ENCODE measurements at regions not wholly inside any gene's neighbourhood (a gene's known extent, or its start where the extent isn't known, plus 50 kb on each side); places are given as distances from the start of the nearest gene placed in this dataset.
A peak's percentile ranks its signal among the peaks of the same experiment; 100 is the strongest.

DNA sequence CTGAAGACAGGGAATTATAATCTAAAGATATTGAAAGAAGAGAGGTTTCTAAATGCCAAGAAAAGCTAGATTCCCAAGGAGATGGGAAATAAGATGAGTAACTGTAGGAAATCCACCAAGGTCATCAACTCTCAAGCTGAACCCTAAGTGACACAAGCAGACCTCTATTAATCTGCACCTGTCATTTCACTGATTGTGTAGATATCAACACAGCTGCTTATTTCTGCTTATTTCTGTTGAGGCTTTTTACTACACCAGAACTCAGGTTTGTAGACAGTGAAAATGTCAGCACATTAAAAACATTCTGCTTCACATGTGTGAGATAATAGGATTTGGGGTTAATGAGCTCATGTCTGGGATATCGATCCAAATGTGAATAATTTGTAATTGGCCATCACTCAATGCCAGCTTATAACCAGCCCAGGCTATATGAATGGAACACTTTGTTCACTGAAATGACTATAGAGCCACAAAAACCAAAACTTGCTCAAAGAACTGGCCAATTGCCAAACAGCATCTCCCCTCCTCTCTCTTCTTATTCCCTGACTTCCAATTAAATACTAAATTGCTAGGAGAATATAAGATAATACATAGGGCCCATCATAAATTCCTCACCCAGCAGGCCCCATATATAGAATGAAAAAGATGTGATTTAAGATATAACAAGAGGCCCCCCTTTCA is 188.7 kb upstream of the ARID2 start:
- 0 out of 2 replicates have a peak, but pooled peaks have one; percentile 30 for TF ChIP-seq GATA3 (IDR thresholded peaks at IDR 0.05; ENCODE audit: low read depth, low read length)
- TF ChIP-seq GATA2 (IDR thresholded peaks at IDR 0.05; ENCODE audit: low read depth, low read length): peak; percentile 38; the same call in 1 of the 2 replicates

DNA sequence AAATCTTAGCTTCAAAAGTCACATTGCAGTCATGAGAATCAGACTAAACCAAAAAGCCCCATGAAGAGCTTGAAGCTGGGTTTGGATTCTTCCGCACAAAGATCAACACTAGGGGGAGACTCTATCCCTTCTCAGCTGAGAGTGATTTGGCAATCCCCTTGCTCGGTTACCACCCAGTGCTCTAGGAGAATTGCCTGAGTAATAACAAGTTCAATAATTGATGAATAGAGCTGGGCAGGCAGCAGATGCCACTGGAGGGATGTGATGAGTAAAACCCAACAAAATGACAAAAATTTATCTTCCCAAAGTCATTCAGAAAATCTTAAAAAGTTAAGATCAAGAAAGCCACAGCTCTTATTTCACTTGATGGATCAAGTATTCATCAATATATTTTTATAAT is 185.6 kb upstream of the ARID2 start:
- TF ChIP-seq GATA3 (IDR thresholded peaks at IDR 0.05; ENCODE audit: low read depth, low read length): no peak
- no peak for TF ChIP-seq GATA2 (IDR thresholded peaks at IDR 0.05; ENCODE audit: low read depth, low read length)

DNA sequence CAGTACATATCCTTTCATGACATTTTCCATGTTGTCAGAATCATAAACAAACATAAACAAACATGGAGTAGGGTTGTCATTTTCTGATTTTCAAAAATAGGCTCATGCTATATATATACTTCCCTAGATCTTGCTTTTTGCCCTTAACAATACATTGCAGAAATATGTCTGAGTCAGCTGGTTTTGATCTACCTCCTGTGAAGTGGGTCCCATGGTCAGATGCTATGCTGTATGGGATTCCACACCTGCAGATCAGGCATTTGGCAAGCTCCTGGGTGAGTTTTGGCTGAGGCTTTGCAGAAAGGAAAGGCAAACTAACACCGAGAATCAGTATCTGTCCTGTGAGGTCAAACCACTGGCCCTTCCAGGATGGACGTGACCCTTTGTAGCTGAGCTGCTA is 183.0 kb upstream of the ARID2 start:
- TF ChIP-seq GATA2 (IDR thresholded peaks at IDR 0.05; ENCODE audit: low read depth, low read length) (no peak), GATA3 (IDR thresholded peaks at IDR 0.05; ENCODE audit: low read depth, low read length) (no peak)

DNA sequence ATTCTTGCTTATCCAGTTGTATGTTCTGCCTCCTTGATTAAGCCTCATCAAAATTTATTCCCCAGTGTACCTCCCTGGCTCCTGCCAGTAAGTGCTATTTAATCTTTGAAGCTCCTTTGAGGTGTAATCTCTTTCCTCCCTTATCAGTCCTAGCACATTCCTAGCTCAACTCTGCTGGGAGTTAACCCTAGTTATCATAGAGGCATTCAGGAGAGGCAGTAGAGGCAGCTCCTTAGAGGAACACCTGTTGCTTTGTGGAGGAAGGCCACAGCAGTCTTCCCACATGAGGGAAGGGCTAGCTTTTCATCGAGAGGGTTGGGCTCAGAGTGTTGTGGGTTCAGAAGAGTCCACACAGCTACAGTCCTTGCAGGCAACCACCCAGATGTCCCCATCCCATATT is 182.4 kb upstream of the ARID2 start:
- TF ChIP-seq GATA2 (IDR thresholded peaks at IDR 0.05; ENCODE audit: low read depth, low read length) (no peak), GATA3 (IDR thresholded peaks at IDR 0.05; ENCODE audit: low read depth, low read length) (no peak)

DNA sequence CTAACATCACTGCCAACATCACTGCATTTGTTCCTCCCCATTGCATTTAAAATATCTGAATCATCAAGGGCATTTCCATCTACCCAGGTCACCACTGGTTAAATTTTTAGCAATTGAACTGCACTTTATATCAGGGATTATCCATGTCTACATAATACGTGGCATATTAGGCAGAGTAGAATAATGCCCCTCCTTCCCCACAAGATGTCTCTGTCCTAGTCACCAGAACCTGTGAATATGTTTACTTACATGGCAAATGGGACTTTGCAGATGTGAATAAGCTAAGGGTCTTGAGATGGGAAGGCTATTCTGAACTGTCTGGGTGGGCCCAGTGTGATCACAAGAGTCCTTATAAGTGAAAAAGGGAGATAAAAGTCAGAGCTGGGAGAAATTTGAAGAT is 181.7 kb upstream of the ARID2 start:
- TF ChIP-seq GATA2 (IDR thresholded peaks at IDR 0.05; ENCODE audit: low read depth, low read length): no peak
- TF ChIP-seq GATA3 (IDR thresholded peaks at IDR 0.05; ENCODE audit: low read depth, low read length): no peak

DNA sequence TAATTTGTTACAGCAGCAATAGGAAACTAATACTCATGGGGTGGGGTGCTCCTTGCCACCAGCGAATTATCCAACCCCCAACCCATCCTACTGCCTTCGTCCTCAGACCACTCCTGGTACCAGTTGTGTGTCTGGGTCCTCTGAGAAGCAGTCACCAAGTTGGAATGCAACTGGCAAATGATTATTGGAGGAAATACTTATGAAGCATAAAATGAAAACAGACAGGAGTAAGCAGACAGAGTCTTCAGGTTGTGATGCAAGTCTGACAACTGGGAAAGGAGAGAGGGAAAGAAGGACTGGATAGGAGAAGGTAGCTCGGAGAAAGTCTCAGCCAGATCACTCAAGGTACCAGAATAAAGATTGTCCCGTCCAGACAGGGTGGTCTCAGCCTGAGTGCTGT is 181.1 kb upstream of the ARID2 start:
- TF ChIP-seq GATA2 (IDR thresholded peaks at IDR 0.05; ENCODE audit: low read depth, low read length) (no peak), GATA3 (IDR thresholded peaks at IDR 0.05; ENCODE audit: low read depth, low read length) (no peak)

DNA sequence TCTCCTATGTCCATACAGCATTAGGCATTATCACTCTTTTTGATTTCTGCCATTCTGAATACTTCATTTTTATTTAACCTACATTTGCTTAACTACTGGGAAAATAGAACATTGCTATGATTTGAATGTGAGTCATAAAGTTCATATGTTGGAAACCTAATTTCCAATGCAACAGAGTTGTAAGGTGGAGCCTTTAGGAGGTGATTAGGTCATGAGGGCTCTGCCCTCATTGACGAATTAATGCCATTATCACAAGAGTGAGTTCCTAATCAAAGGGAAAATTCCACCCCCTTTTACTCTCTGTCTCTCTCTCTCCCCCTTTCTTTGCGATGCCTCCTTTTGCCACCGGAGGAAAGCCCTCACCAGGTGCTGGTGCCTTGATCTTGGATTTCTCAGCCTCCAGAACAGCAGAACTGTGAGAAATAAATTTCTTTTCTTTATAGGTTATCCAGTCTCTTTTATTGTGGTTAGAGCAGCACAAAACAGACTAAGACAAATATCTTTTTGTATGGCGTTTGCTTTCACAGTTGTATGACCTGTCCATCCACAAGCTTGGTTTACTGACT is 180.1 kb upstream of the ARID2 start:
- no peak for TF ChIP-seq GATA2 (IDR thresholded peaks at IDR 0.05; ENCODE audit: low read depth, low read length)

DNA sequence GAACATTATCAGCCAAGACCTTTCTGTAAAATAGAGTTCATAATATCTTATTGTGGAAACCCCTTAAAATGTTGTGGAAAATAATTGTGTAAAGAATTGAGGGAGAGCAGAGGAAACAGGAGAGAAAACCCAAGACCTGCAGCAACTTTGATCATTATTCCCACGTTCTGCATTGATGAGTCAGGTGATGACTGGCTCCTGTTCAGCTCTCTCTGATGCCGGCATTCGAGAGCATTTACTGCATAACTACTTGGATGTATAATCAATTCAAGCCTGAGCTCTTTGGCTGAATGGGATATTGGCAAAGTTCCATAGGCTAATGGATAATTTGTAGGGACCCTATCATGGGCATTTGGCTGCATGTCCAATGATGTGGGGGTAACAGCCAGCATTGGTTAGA is 176.3 kb upstream of the ARID2 start:
- TF ChIP-seq GATA3 (IDR thresholded peaks at IDR 0.05; ENCODE audit: low read depth, low read length): no peak
- no peak for TF ChIP-seq GATA2 (IDR thresholded peaks at IDR 0.05; ENCODE audit: low read depth, low read length)

DNA sequence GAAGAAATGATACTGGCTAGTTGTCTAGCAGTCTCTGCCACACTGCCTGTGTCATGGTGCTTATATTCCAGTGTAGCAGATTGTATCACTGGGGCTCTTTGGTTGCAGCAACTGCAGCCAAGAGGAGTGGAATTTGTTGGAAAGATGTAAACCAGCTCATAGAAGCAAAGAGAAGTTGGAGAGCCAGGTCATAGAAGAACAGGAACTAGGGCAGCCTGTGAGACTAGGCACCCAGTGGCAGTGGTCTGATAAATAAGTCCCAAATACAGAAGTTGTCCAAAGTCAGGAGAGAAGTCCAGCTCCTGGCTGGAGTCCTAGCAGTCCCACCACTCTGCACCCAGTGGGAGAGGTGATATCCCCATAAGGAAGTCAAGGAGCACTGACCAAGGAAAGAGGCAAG is 172.5 kb upstream of the ARID2 start:
- TF ChIP-seq GATA3 (IDR thresholded peaks at IDR 0.05; ENCODE audit: low read depth, low read length) (no peak), GATA2 (IDR thresholded peaks at IDR 0.05; ENCODE audit: low read depth, low read length) (no peak)

DNA sequence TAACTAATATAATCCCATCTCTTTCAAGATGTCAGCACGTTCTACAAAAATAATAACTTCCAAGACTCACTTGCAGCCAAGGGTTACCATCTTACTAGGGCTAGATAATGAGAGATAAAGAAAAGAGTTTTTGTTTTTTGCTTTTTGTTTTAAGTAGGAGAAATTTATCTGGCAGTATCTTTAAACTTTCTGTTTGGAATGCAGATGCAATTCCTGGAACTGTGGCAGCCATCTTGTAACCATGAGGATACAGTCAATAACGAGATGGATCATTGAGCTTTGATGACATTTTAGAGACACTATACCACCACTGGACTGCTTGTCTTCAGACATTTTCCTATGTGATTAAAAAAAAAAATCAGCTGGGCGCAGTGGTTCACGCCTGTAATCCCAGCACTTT is 171.2 kb upstream of the ARID2 start:
- TF ChIP-seq GATA2 (IDR thresholded peaks at IDR 0.05; ENCODE audit: low read depth, low read length) (no peak), GATA3 (IDR thresholded peaks at IDR 0.05; ENCODE audit: low read depth, low read length) (no peak)

DNA sequence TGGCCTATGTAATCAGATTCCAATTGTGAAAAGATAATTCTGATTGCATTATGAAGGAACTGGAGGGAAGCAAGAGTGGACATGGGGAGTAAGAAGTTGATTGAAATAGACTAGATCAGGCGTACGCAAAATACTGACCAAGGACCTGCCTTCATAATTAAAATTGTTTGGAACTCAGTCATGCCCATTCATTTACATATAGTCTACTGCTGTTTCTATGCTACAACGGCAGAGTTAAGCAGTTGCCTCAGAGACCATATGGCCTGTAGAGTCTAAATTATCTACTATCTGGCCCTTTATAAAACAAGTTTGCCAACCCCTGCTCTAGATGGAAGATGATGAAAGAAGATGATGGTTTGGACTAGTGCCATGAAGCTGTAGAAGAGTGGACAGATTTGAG is 170.0 kb upstream of the ARID2 start:
- TF ChIP-seq GATA2 (IDR thresholded peaks at IDR 0.05; ENCODE audit: low read depth, low read length) (no peak), GATA3 (IDR thresholded peaks at IDR 0.05; ENCODE audit: low read depth, low read length) (no peak)

DNA sequence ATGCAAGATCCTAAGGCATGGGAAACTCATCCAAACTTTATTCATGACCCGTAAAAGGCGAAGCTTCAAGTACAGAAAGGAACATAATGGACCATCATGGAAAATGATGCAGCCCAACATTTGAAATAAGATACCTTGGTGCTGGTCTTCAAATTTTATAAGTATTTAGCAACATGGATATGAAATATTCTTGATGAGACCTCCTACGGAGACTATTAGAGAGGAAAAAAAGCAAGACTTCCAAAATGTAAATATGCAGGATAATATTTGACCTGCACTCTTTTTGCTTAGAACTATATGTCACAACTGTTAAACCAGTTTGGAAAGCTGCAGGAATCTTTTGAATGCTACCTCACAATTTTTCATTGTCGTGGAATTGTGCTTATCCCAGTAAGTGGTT is 168.8 kb upstream of the ARID2 start:
- TF ChIP-seq GATA2 (IDR thresholded peaks at IDR 0.05; ENCODE audit: low read depth, low read length) (no peak), GATA3 (IDR thresholded peaks at IDR 0.05; ENCODE audit: low read depth, low read length) (no peak)

DNA sequence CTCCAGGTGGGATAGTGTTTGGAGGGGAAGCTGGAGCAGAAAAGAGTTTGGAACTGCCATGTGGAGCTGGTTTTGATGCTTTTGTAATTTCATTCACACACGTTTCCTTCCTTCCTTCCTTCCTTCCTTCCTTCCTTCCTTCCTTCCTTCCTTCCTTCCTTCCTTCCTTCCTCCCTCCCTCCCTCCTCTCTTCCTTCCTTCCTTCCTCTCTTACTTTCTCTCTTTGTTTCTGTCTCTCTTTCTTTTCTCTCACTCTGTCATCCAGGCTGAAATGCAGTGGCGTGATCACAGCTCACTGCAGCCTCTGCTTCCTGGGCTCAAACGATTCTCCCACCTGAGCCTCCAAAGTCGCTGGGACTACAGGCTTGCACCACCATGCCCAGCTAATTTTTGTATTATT is 168.0 kb upstream of the ARID2 start:
- no peak for TF ChIP-seq GATA2 (IDR thresholded peaks at IDR 0.05; ENCODE audit: low read depth, low read length)
- TF ChIP-seq GATA3 (IDR thresholded peaks at IDR 0.05; ENCODE audit: low read depth, low read length): no peak

DNA sequence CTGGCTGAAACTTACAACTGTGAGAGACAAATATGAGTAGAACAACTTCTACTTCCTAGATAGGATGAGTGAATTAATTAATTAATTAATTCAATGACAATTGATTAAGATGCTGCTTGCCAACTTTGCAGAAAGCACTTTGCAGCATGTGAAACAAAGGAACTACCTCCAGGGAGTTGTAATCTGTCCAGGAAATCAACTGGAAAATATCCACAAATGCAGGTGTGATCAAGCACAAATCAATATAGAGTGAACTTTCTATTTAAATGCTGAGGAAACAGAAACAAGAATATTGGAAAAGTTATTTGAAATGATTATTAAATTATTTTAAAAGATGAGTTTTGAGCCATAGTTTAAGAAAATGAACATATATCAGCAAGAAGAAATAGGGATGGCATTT is 163.9 kb upstream of the ARID2 start:
- TF ChIP-seq GATA2 (IDR thresholded peaks at IDR 0.05; ENCODE audit: low read depth, low read length): no peak
- TF ChIP-seq GATA3 (IDR thresholded peaks at IDR 0.05; ENCODE audit: low read depth, low read length): no peak

DNA sequence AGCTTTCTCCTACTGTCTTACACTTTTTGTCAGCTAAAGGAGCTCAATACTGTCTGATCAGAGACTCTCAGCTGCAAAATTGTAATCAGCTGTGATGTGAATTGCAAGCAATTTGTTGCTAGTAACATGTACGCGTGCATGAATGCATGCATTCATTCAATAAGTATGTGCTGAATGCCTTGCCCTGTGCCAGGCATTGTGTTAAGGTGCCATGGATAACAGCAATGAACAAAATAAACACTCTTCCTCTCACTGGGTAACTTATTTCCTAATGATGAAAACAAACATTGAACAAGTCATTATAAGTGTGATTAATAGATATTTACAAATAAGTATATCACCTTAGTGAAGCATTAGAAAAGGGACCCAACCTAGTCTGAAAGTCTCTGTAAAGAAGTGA is 163.2 kb upstream of the ARID2 start:
- TF ChIP-seq GATA2 (IDR thresholded peaks at IDR 0.05; ENCODE audit: low read depth, low read length) (no peak), GATA3 (IDR thresholded peaks at IDR 0.05; ENCODE audit: low read depth, low read length) (no peak)

DNA sequence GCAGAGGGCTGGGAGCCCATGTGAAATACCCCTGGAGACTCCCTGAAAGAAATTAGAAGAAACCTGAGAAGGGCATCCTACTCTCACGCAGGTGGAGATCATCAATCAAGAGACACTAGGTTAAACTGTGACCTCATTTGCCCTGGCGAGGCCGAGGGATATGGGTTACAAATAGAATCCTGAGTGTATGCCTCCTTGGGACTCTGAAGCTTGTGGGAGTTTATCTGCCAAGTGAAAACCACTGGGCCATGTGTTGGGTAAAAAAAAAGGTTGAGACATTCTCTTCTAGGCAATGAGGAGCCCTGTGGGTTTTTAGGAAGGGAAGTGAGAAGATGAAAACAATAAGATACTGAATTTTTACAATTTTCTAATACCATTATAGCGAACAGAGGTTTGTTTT is 160.7 kb upstream of the ARID2 start:
- no peak for TF ChIP-seq GATA2 (IDR thresholded peaks at IDR 0.05; ENCODE audit: low read depth, low read length)
- TF ChIP-seq GATA3 (IDR thresholded peaks at IDR 0.05; ENCODE audit: low read depth, low read length): no peak
